Jurkat, Clone E6-1 (cell line): ENCODE measurements at regions not wholly inside any gene's neighbourhood (a gene's known extent, or its start where the extent isn't known, plus 50 kb on each side); places are given as distances from the start of the nearest gene placed in this dataset.

ENCODE experiments used
- DNase-seq: peaks from one replicate; pipeline ENCODE4 v3.0.0-alpha.2; 2011; ENCODE audit warnings: low read depth, low spot score
- H3K4me3 ChIP-seq: 2 replicates; pipeline ENCODE4 v1.5.1; 2011; ENCODE audit warnings: mild to moderate bottlenecking, low read length, control low read depth, moderate library complexity

DNA sequence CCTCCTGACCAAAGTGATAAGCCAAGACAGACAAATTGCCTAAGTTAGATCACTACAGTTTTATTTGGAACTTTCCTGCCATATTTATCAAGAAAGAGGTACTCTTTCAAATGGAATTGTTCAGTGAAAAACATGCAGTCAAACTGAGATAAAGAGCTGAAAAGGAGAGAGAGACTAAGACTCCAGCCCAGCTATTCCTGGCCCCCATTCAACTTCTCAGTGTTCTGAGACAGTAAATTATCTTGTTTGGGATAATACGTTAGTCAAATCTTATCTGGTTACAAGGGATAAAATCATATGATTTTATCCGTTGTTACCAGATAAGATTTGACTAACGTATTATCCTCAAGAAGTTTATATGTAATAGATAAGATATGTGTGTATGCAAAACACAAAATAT lies 67.6 kb upstream of the CMC1 start:
- DNase-seq = no peak
- no peak overlapping the region for H3K4me3 ChIP-seq

DNA sequence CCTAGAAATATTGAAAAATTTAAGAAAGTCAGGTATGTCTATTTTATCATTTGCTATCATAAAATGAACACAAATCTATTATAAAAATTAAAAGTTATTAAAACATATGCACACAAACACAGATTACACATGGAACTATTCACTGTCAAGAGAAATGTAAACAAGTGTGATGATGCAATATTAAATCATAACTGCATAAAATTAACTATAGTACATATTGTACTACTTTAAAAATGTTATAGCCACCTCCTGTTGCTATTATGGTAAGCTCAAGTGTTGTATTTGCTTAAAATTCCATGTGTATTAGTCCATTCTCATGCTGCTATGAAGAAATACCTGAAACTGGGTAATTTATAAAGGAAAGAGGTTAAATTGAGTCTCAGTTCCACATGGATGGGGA lies 54.7 kb upstream of the CMC1 start:
- DNase-seq = no peak
- no peak overlapping the region for H3K4me3 ChIP-seq

DNA sequence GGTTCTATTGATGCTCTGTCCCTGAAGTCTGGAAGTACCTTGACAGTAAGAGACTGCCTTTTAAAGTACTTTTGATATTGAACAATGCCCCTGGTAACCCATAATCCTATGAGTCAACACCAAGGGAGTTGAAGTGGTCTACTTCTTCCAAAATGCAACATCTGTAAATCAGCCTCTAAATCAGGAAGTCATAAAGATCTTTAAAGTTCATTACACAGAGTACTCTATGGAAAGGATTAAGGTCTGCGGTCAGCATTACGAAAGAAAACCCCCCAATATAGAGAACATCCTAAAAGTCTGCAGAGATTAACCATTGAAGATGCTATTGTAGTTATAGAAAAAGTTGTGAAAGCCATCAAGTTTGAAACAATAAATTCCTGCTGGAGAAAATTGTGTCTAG lies 52.7 kb upstream of the CMC1 start:
- H3K4me3 ChIP-seq = no peak overlapping the region
- no peak for DNase-seq

DNA sequence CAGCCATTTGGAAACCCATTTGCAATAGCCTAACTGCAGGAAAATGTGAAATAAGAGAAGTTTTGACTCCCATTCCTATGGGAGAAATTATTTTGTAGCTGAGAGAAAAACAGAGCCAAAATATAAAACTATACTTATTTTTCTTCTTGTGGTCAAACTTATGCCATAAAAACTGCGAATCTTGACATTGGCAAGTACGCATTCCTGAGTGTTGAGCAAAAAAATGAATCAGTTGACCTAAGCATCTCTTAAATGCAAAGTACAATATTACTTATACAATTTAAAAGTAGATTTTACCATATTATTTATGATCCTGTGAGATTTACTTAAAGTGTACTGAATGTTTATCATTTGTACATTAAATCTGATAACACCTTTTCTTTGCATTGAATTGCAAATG lies 50.1 kb upstream of the CMC1 start:
- DNase-seq = no peak
- no peak overlapping the region for H3K4me3 ChIP-seq
